HL-60/S4 (cell line): ENCODE measurements at regions not wholly inside any gene's neighbourhood (a gene's known extent, or its start where the extent isn't known, plus 50 kb on each side); places are given as distances from the start of the nearest gene placed in this dataset.

Experiments
- in situ Hi-C: fragments of 300-500 bp; cut with MboI; formaldehyde crosslinking; loops from 2 replicates; pipeline ENCODE4 v1.14.3; 2022; ENCODE audit warnings: low sequenced_read_pairs

- in situ Hi-C loops, result no loop called here
Observed at GRCh38 chr6:138691595-138692057, 81.9 kb upstream of the CCDC28A start.

- in situ Hi-C loops, result no loop called here
Observed at GRCh38 chr6:138692058-138692977, 81.3 kb upstream of the CCDC28A start.

DNA sequence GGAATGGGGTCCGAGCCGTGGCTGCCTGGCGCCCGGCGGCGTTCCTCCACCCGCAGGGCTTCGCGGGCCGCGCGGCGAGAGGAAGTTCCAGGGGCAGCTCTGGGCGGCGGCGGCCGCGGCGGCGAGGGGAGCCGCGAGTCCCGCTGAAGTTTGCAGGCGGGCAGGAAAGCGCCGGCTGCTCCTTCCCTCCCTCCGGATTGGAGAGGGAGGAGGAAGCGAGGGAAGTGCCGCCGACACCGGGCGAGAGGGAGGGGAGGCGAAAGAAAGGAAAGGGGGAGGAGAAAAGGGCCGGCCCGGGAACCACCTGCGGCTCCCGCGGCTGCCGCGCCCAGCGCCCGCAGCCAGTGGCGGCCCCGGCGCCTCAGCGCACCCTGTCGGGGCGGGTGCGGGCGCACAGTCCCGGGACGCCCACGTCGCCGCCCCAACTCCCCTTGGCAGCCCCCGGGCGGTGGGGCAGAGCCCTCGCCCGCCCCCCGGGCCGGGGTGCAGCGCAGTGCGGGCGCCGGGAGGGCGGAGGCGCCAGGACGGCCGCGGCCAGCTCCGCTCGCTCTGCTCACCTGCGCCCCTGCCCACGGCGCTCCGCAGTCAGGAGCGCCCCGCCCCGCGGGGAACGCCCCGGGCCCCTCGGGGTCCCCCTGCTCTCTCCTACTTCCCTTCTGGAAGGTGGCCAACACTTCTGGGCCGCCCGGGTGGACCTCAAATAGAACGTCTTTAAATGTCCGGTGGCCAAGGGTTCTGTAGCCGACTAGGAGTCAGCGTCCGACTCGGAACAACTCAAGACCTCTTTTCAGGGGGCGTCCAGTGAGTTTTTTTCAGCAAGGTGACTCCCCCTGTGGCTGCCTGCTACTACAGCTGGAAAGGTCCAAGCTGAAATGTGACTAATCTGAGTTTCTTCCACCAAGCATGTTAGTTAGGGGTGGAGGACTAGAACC lies 80.3 kb upstream of the CCDC28A start:
- in situ Hi-C loops, result no loop called here

DNA sequence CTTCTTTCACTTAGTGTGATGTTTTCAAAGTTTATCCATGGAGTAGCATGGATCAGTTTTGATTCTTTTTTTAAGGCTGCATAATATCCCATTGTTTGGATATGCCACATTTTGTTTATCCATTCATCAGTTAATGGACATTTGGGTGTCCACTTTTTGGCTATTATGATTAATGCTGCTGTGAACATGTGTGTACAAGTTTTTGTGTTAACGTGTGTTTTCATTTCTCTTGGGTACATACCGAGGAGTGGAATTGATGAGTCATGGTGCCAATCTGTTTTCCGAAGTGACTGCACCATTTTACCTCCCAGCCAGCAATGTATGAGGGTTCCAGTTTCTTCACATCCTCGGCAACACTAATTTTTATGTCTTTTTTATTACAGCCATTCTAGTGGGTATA lies 78.4 kb upstream of the CCDC28A start:
- in situ Hi-C loops, result no loop called here

DNA sequence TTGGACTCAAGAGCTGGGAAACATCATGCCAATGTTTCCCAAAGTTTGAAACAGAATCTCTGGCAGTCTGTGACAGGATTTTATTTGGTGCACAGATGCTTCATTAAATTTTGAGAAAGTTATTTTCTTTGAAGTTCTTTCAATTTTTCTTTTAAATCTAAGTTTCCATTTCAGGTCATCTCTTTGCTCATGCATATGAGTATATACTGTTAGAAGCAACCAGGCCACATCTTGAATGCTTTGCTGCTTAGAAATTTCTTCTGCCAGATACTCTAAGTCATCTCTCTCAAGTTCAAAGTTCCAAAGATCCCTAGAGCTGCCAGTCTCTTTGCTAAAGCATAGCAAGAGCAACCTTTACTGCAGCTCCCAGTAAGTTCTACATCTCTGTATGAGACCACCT lies 59.1 kb upstream of the CCDC28A start:
- in situ Hi-C loops, result no loop called here

GRCh38 chr6:138716013-138716412 lies 57.6 kb upstream of the CCDC28A start:
- in situ Hi-C loops, result no loop called here

DNA sequence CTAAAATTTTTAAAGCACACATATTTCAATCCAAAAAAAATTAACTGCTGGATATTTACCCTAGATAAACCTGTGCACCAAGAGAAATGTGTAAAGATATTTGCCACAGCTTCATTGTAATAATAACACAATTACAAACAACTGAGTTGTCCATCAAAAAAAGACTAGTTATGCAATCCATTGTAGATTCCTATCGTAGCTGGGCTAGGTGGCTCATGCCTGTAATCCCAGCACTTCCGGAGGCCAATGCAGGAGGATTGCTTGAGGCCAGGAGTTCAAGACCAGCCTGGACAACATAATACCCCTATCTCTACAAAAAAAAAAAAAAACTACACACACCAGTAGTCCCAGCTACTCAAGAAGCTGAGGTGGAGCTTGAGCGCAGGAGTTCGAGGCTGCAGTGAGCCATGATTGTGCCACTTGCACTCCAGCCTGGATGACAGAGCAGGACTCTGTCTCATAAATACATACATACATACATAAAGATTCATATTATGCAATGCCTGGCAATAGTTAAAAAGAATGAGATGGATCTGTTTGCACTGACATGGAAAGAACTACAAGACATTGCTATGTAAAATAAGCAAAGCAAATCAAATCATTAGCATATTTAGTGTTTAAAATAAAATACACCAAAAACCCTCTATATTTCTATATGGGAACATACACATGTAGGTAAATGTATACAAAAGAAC lies 56.5 kb upstream of the CCDC28A start:
- in situ Hi-C loops, result no loop called here

GRCh38 chr6:138719011-138719635 lies 54.4 kb upstream of the CCDC28A start:
- in situ Hi-C loops, result no loop called here

- in situ Hi-C loops, result no loop called here
Observed at GRCh38 chr6:138719744-138720143, 53.8 kb upstream of the CCDC28A start.

- in situ Hi-C loops, result no loop called here
Observed at GRCh38 chr6:138722425-138723371, 50.9 kb upstream of the CCDC28A start.
